ENCODE measurements at regions not wholly inside any gene's neighbourhood (a gene's known extent, or its start where the extent isn't known, plus 50 kb on each side); places are given as distances from the start of the nearest gene placed in this dataset.

GRCh38 chr2:212904646-212905045 lies 246.8 kb downstream of the IKZF2 start:
- H3K27ac Mint-ChIP-seq, result no peak overlapping the region
- Histone ChIP-seq H3K4me1 (peaks cover 22% of the 10 kb centered on the region), H3K4me2 (no peak overlapping the region), H4K20me1 (ENCODE audit: low read depth) (no peaks in the 10 kb centered on the region), H3K4me3 (no peak overlapping the region), H3K27me3 (no peaks in the 10 kb centered on the region), H3K9me3 (ENCODE audit: low read depth) (no peaks in the 10 kb centered on the region), H3K36me3 (no peaks in the 10 kb centered on the region), H2AFZ (replicated peaks) (no peak overlapping the region), H3F3A (ENCODE audit: low read depth) (peaks cover 19% of the 10 kb centered on the region), H3K79me2 (ENCODE audit: low read depth) (no peaks in the 10 kb centered on the region), H3K27ac (no peak overlapping the region), H3K9ac (no peak overlapping the region)
- TF ChIP-seq EZH2phosphoT487 (IDR thresholded peaks at IDR 0.05) (no peak), CTCF (IDR thresholded peaks at IDR 0.05) (no peak), EZH2 (IDR thresholded peaks at IDR 0.05) (no peak)
- no peaks in the 10 kb centered on the region for H3K36me3 Mint-ChIP-seq
- H3K4me1 Mint-ChIP-seq, result peaks cover 18% of the 10 kb centered on the region
- no peak overlapping the region for H3K4me3 Mint-ChIP-seq
- no peaks in the 10 kb centered on the region for H3K9me3 Mint-ChIP-seq
- peaks cover 2% of the 10 kb centered on the region for H3K27me3 Mint-ChIP-seq (ENCODE audit: insufficient read depth, low read depth)
- no peak for DNase-seq (ENCODE audit: low spot score)

GRCh38 chr2:212903413-212903812 lies 248.0 kb downstream of the IKZF2 start:
- Mint-ChIP-seq H3K9me3 (no peaks in the 10 kb centered on the region), H3K27me3 (ENCODE audit: insufficient read depth, low read depth) (peaks cover 2% of the 10 kb centered on the region), H3K27ac (no peak overlapping the region), H3K4me3 (no peak overlapping the region), H3K36me3 (no peaks in the 10 kb centered on the region), H3K4me1 (peaks cover 18% of the 10 kb centered on the region)
- Histone ChIP-seq H3K27me3 (no peaks in the 10 kb centered on the region), H4K20me1 (ENCODE audit: low read depth) (no peaks in the 10 kb centered on the region), H3K4me3 (no peak overlapping the region), H3K4me2 (no peak overlapping the region), H3K9me3 (ENCODE audit: low read depth) (no peaks in the 10 kb centered on the region), H3K79me2 (ENCODE audit: low read depth) (no peaks in the 10 kb centered on the region), H3K36me3 (no peaks in the 10 kb centered on the region), H3K4me1 (peaks cover 22% of the 10 kb centered on the region), H2AFZ (replicated peaks) (no peak overlapping the region), H3K27ac (no peak overlapping the region), H3F3A (ENCODE audit: low read depth) (peaks cover 19% of the 10 kb centered on the region), H3K9ac (no peak overlapping the region)
- no peak for DNase-seq (ENCODE audit: low spot score)
- no peak for TF ChIP-seq EZH2phosphoT487 (IDR thresholded peaks at IDR 0.05)
- no peak for TF ChIP-seq CTCF (IDR thresholded peaks at IDR 0.05)
- no peak for TF ChIP-seq EZH2 (IDR thresholded peaks at IDR 0.05)

GRCh38 chr2:212902421-212902820 lies 249.0 kb downstream of the IKZF2 start:
- Histone ChIP-seq H3K9ac (no peak overlapping the region), H3F3A (ENCODE audit: low read depth) (peaks cover 19% of the 10 kb centered on the region), H2AFZ (replicated peaks) (no peak overlapping the region), H3K27ac (no peak overlapping the region), H3K4me1 (peaks cover 22% of the 10 kb centered on the region), H3K9me3 (ENCODE audit: low read depth) (no peaks in the 10 kb centered on the region), H3K79me2 (ENCODE audit: low read depth) (no peaks in the 10 kb centered on the region), H3K36me3 (no peaks in the 10 kb centered on the region), H3K27me3 (no peaks in the 10 kb centered on the region), H3K4me2 (no peak overlapping the region), H4K20me1 (ENCODE audit: low read depth) (no peaks in the 10 kb centered on the region), H3K4me3 (no peak overlapping the region)
- peaks cover 2% of the 10 kb centered on the region for H3K27me3 Mint-ChIP-seq (ENCODE audit: insufficient read depth, low read depth)
- no peak overlapping the region for H3K4me3 Mint-ChIP-seq
- no peak overlapping the region for H3K27ac Mint-ChIP-seq
- no peaks in the 10 kb centered on the region for H3K9me3 Mint-ChIP-seq
- H3K36me3 Mint-ChIP-seq, result no peaks in the 10 kb centered on the region
- H3K4me1 Mint-ChIP-seq, result peaks cover 18% of the 10 kb centered on the region
- DNase-seq (ENCODE audit: low spot score), result no peak
- TF ChIP-seq CTCF (IDR thresholded peaks at IDR 0.05), result no peak
- TF ChIP-seq EZH2phosphoT487 (IDR thresholded peaks at IDR 0.05), result no peak
- TF ChIP-seq EZH2 (IDR thresholded peaks at IDR 0.05), result no peak
